Esophagus (tissue), 2 donors: ENCODE measurements at regions not wholly inside any gene's neighbourhood (a gene's known extent, or its start where the extent isn't known, plus 50 kb on each side); places are given as distances from the start of the nearest gene placed in this dataset.

Experiments
- H3K27ac ChIP-seq, 2 donors: one replicate each; pipeline ENCODE4 v1.5.1; 2013; ENCODE audit warnings: low read depth in 2 of 2, mild to moderate bottlenecking in 2 of 2, inconsistent platforms in 1 of 2, low read length in 1 of 2, moderate library complexity in 1 of 2
- H3K27me3 ChIP-seq, 2 donors: one replicate each; pipeline ENCODE4 v1.6.1; 2013; ENCODE audit warnings: low read length in 2 of 2, control low read depth in 1 of 2, mild to moderate bottlenecking in 1 of 2; ENCODE audit not compliant: insufficient read depth in 2 of 2, control insufficient read depth in 1 of 2
- H3K36me3 ChIP-seq, 2 donors: one replicate each; pipeline ENCODE4 v1.6.1; 2013; ENCODE audit warnings: low read length in 1 of 2; ENCODE audit not compliant: control insufficient read depth in 2 of 2, insufficient read depth in 2 of 2
- H3K4me1 ChIP-seq, 2 donors: one replicate each; pipeline ENCODE4 v1.6.1; 2013; ENCODE audit warnings: low read length in 1 of 2; ENCODE audit not compliant: control insufficient read depth in 2 of 2, insufficient read depth in 2 of 2
- H3K4me3 ChIP-seq, 2 donors: one replicate each; pipeline ENCODE4 v1.5.1; 2013; ENCODE audit warnings: low read length in 2 of 2, mild to moderate bottlenecking in 2 of 2, low read depth in 1 of 2, moderate library complexity in 1 of 2
- H3K9me3 ChIP-seq, 2 donors: one replicate each; pipeline ENCODE4 v1.6.1; 2013; ENCODE audit warnings: mild to moderate bottlenecking in 2 of 2, low read depth in 1 of 2, low read length in 1 of 2, moderate library complexity in 1 of 2; ENCODE audit not compliant: control insufficient read depth in 2 of 2, insufficient read depth in 1 of 2
- WGBS, 2 donors: extraction: QIAGEN DNeasy Blood & Tissue Kit; methylation state at CpG; one replicate each; pipeline ENCODE4 v1.1.7; 2013; 5-methylcytosine and 5-hydroxymethylcytosine counted together
- donor health status: healthy with polysubstance abuse.
- donor health status: Bipolar disorder and iron deficiency.

DNA sequence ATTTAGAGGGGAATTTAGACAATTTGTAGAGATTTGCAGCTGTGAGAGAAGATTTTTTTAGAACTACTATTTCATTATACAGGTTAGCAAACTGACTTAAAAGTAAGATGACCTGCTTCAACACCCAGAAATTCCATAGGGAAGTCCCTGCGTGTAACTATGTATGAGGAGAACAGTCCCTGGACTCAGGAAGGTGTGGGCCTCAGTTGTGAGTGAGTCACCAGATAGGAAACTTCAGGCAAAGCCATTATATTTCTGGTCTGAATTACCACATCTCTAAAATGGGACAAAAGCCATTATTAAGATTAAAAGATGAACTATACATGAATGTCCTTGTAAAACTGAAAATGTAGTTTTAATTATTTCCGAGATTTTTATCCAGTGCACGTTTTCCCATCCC, 488.3 kb upstream of the GOLIM4 start:
- 74 to 82% methylated on average over 3 of the region's 3 CpGs for WGBS, 2 donors
- Histone ChIP-seq H3K9me3 (no peaks in the 10 kb centered on the region), H3K36me3 (no peaks in the 10 kb centered on the region), H3K27me3 (no peaks in the 10 kb centered on the region), H3K4me1 (no peaks in the 10 kb centered on the region), H3K27ac (no peak overlapping the region), H3K4me3 (no peak overlapping the region)

DNA sequence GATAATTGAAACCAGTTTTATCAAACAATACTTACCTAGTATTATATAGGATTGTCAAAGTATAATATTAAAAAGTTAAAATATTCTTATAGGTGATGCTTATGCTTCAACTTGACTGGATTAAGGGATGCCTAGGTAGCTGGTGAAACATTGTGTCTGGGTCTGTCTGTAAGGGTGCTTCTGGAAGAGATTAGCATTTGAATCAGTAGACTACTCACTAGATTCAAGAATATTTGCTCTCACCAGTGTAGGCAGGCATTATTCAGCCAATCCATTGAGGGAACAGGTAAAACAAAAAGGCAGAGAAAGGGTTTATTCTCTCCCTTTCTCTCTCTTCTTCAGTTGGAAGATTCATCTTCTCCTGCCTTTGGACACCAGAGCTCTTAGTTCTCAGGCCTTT, 486.8 kb upstream of the GOLIM4 start:
- Histone ChIP-seq H3K36me3 (no peaks in the 10 kb centered on the region), H3K27me3 (no peaks in the 10 kb centered on the region), H3K9me3 (no peaks in the 10 kb centered on the region), H3K4me3 (no peak overlapping the region), H3K4me1 (no peaks in the 10 kb centered on the region), H3K27ac (no peak overlapping the region)

DNA sequence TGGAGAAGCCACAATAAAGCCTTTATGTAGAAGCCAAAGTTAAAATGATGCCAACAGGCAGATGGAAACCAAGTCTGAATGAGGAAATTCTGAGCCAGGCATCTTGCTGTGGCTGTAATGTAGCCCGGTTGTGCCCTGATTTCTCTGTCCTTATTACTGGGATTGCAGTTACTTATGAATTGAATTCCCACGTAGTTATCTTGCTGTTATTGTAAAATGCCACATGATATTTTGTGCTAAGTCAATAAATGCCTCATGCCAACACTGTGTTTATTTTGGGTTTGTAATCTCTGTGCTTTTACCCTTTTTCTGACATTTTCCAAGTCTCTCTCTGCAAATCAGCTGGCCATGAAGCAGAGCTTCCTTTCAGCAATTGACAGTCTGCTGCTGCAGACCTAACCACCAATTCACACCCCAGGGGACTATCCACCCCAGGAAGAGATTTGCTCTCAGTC, 486.1 kb upstream of the GOLIM4 start:
- Histone ChIP-seq H3K27me3 (no peaks in the 10 kb centered on the region), H3K36me3 (no peaks in the 10 kb centered on the region), H3K4me1 (no peaks in the 10 kb centered on the region), H3K4me3 (no peak overlapping the region), H3K27ac (no peak overlapping the region), H3K9me3 (no peaks in the 10 kb centered on the region)
- 27 to 42% methylated on average over 2 of the region's 2 CpGs for WGBS, 2 donors

DNA sequence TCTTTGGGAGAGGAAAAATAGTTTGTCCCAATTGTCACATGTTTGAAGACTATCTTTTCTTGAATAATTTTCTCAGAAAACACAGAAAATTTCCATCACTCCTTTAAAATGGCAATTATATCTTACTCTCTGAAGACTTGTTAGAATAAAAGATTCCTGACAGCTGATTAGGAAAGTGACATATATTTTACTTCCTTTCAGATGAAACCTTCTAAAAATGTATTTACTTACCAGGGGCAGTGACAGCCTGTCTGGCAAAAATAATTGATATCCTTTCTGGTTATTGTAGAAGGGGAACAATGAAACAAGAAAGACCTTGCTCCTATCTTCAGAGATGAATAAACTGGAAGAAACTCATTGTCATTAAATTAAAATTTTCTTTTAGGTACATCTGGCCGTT, 483.3 kb upstream of the GOLIM4 start:
- Histone ChIP-seq H3K4me1 (no peaks in the 10 kb centered on the region), H3K27me3 (no peaks in the 10 kb centered on the region), H3K9me3 (no peaks in the 10 kb centered on the region), H3K36me3 (no peaks in the 10 kb centered on the region), H3K27ac (no peak overlapping the region), H3K4me3 (no peak overlapping the region)
- 51 to 61% methylated on average over 1 of the region's 1 CpG for WGBS, 2 donors

DNA sequence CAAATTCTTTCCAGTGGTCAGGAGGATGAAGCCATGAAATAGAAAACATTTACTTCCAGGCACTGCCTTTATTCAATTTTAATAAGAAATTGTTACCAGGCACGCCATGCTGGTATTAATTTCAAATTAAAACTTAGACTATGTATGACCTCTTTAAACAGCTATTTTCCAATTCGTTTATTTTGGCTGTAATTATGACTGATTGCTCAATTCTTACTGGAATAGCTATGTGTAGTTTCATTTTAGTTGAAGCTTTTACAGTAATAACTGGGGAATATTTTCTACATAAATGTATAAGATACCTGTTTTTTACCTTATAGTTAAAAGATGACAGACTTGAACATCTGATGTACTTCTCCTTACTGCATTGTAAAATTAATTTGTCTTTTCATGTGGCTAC, 480.0 kb upstream of the GOLIM4 start:
- no peaks in the 10 kb centered on the region for H3K4me1 ChIP-seq
- H3K9me3 ChIP-seq: no peaks in the 10 kb centered on the region
- WGBS, 2 donors: 34 to 47% methylated on average over 2 of the region's 2 CpGs
- H3K4me3 ChIP-seq: no peak overlapping the region
- no peak overlapping the region for H3K27ac ChIP-seq
- no peaks in the 10 kb centered on the region for H3K36me3 ChIP-seq
- no peaks in the 10 kb centered on the region for H3K27me3 ChIP-seq

DNA sequence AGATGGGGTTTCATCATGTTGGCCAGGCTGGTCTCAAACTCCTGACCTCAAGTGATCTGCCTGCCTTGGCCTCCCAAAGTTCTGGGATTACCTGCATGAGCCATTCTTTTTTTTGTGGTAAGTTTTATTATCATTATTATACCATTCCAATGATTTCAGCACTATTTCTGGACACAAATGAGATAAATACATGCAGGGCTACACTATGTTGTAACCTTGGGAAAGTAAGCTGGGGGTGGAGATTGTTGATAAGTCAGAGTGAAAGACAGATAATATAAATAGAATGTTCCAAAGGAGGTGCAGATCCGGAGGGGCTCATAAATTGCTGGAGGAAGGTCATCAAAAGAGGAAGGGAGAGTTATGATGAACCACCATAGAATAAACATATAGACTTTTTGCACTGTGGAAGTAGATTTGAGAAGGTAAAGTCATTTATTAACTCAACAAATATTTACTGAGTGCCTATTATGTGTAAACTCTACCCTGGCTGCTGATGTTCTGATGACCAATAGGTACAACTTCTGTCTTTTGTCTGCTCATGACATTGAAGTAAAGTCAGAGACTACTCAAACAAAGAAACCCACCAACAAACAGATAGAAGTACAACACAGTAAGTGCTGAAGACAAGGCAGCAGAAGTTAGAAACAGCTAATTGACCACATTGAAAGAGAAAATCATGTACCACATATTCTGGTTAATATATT, 478.9 kb upstream of the GOLIM4 start:
- no peak overlapping the region for H3K4me3 ChIP-seq
- H3K4me1 ChIP-seq: no peaks in the 10 kb centered on the region
- H3K27me3 ChIP-seq: no peaks in the 10 kb centered on the region
- H3K36me3 ChIP-seq: no peaks in the 10 kb centered on the region
- WGBS, 2 donors: 14 to 31% methylated on average over 1 of the region's 1 CpG
- H3K27ac ChIP-seq: no peak overlapping the region
- no peaks in the 10 kb centered on the region for H3K9me3 ChIP-seq

DNA sequence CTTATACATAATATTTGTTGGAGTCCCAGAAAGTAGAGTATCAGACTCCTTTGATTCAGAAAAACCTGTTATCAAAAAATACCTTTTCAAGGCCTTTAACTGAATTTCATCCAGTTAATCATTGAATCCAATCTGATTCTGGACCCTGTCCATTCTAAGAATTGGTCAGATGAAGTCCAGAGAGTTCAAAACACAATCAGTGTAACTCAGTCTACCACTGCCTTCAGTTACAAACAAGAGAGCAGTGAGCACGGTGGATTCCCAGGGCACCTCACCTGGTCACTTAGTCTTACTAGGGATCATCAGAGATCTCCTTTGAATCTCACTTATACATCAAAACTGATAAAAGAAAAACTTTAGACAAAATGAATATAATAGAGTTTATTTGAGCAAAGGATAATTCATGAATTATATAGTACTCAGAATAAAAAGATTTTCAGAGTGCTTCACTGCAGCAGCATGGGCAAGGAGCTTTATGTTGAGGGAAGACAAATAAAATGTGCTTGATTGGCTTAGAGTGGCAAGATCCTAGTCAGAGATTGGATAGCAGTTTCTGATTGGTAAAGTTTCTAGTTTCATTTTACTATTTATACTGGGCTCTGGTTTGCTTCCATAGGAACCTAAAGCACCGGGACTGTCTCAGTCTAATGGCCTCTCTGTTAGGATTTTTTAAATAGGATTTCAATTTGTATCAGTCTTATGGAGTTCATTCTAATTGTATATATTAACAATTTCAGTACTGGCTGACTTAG, 474.9 kb upstream of the GOLIM4 start:
- Histone ChIP-seq H3K27me3 (no peaks in the 10 kb centered on the region), H3K4me3 (no peak overlapping the region), H3K36me3 (no peaks in the 10 kb centered on the region), H3K9me3 (no peaks in the 10 kb centered on the region), H3K27ac (no peak overlapping the region), H3K4me1 (no peaks in the 10 kb centered on the region)
- WGBS, 2 donors: 73 to 74% methylated on average over 2 of the region's 2 CpGs

DNA sequence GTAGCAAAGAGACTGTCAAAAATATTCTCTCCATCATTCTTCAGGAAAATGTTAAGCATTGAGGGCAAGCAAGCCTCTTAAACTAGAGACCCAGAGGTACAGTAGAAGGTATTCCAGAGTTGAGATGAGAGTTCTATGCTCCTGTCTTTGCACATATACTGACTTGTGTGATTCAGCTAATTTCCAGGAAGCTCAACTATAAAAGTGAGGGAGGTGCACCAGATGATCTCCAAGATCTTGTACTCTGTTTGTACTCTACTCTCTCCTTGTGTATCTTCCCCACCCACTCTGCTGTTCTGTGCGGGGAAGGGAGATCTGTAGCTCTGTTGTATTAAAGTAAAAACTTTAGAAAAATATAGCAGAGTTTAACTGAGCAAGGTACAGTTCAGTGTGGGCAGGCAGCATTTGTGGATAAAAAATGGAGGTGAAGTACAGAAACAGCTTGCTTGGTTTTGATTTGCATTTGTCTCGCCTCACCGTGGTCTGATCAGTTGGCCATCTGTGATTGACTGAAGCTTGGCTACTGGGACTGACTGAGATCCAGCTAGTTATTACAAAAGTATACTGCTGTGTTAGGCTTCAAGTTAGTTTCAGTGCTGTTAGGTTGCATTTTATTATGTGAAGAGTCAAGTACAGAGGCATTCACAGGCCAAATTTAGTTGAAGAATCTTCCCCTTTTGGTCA, 463.1 kb upstream of the GOLIM4 start:
- Histone ChIP-seq H3K27me3 (no peaks in the 10 kb centered on the region), H3K4me3 (no peak overlapping the region), H3K9me3 (no peaks in the 10 kb centered on the region), H3K4me1 (no peaks in the 10 kb centered on the region), H3K36me3 (no peaks in the 10 kb centered on the region), H3K27ac (no peak overlapping the region)
- WGBS, 2 donors: 87 to 91% methylated on average over 3 of the region's 3 CpGs

DNA sequence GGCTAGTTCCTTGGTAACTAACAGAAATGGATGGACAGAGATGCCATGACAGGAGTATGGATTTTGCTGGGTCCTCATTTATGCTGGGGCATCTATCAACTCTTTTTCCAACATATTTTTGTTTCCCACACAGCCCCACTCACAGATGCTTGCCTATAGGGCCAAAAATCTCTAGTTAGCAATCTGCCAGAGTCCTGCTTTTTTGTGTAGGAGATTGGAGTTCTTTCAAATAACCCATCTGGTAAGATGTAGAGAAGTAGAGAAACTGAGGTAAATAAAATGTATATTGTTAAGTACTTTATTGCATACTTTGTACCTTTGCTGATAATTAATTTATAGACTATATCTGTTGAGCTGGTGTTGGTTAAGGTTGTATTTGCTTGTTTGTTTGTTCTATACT, 456.5 kb upstream of the GOLIM4 start:
- no peaks in the 10 kb centered on the region for H3K36me3 ChIP-seq
- H3K4me1 ChIP-seq: no peaks in the 10 kb centered on the region
- H3K27ac ChIP-seq: no peak overlapping the region
- no peaks in the 10 kb centered on the region for H3K9me3 ChIP-seq
- no peaks in the 10 kb centered on the region for H3K27me3 ChIP-seq
- no peak overlapping the region for H3K4me3 ChIP-seq
